GM12891 (cell line): ENCODE measurements at regions not wholly inside any gene's neighbourhood (a gene's known extent, or its start where the extent isn't known, plus 50 kb on each side); places are given as distances from the start of the nearest gene placed in this dataset.

ENCODE experiments used
- DNase-seq: peaks from one replicate; pipeline ENCODE4 v3.0.0; 2011; ENCODE audit warnings: low spot score; ENCODE audit not compliant: insufficient read length
- FAIRE-seq: peaks from 2 replicates; lab custom pipeline; 2011; peaks lifted over from hg19 to GRCh38; lab: Jason Lieb, UNC
- PAX5 ChIP-seq: IDR thresholded peaks from 2 replicates; pipeline ENCODE4 v1.6.1; 2011; ENCODE audit warnings: low read length, moderate library complexity, mild to moderate bottlenecking; ENCODE audit not compliant: insufficient read depth, severe bottlenecking
- POLR2A ChIP-seq: IDR thresholded peaks from 2 replicates; pipeline ENCODE4 v1.6.1; 2011; ENCODE audit warnings: low read depth, low read length, control low read depth
- POLR2AphosphoS5 ChIP-seq: IDR thresholded peaks from 2 replicates; pipeline ENCODE4 v1.6.1; 2011; ENCODE audit warnings: low read depth, low read length, control low read depth
- POU2F2 ChIP-seq: IDR thresholded peaks from 2 replicates; pipeline ENCODE4 v1.6.1; 2011; ENCODE audit warnings: low read depth, mild to moderate bottlenecking, control low read depth, low read length, moderate library complexity
- SPI1 ChIP-seq: IDR thresholded peaks from 2 replicates; pipeline ENCODE4 v1.6.1; 2011; ENCODE audit warnings: low read depth, low read length, control low read depth
- TAF1 ChIP-seq: IDR thresholded peaks from 2 replicates; pipeline ENCODE4 v1.6.1; 2011; ENCODE audit warnings: low read depth, low read length, control low read depth

- TF ChIP-seq TAF1: no peak
- TF ChIP-seq POLR2AphosphoS5: no peak
- no peak for TF ChIP-seq POU2F2
- TF ChIP-seq POLR2A: no peak
- no peak for TF ChIP-seq PAX5
- no peak for TF ChIP-seq SPI1
These were observed 1579.8 kb downstream of the PCDH9 start for GRCh38 chr13:65650321-65650720.

GRCh38 chr13:65642996-65643395 lies 1587.1 kb downstream of the PCDH9 start:
- DNase-seq: no peak
- no peak for FAIRE-seq
- TF ChIP-seq POLR2A (no peak), PAX5 (no peak), POU2F2 (no peak), POLR2AphosphoS5 (no peak)

More at GRCh38 chr13:65650321-65650720, 1579.8 kb downstream of the PCDH9 start:
- FAIRE-seq (no peak), DNase-seq (no peak)

GRCh38 chr13:65642301-65642700 lies 1587.8 kb downstream of the PCDH9 start:
- DNase-seq (no peak), FAIRE-seq (no peak)
- no peak for TF ChIP-seq POU2F2
- no peak for TF ChIP-seq POLR2A
- TF ChIP-seq TAF1: no peak
- TF ChIP-seq SPI1: no peak

GRCh38 chr13:65638572-65639168 lies 1591.5 kb downstream of the PCDH9 start:
- TF ChIP-seq POU2F2 (no peak), PAX5 (peak; percentile 23), SPI1 (no peak), TAF1 (no peak), POLR2A (no peak), POLR2AphosphoS5 (no peak)
- peak; percentile 81 for FAIRE-seq
- no peak for DNase-seq

GRCh38 chr13:65633806-65634205 lies 1596.3 kb downstream of the PCDH9 start:
- no peak for DNase-seq
- FAIRE-seq: no peak
- TF ChIP-seq POU2F2 (no peak), PAX5 (no peak), POLR2A (no peak), TAF1 (no peak), POLR2AphosphoS5 (no peak), SPI1 (no peak)

GRCh38 chr13:65631078-65631477 lies 1599.1 kb downstream of the PCDH9 start:
- no peak for FAIRE-seq
- TF ChIP-seq SPI1: no peak
- no peak for TF ChIP-seq TAF1
- TF ChIP-seq POLR2A: no peak
- no peak for TF ChIP-seq PAX5
- no peak for TF ChIP-seq POLR2AphosphoS5
- TF ChIP-seq POU2F2: no peak
- DNase-seq: no peak

- TF ChIP-seq POU2F2 (no peak), SPI1 (no peak), TAF1 (no peak), POLR2AphosphoS5 (no peak), PAX5 (no peak), POLR2A (no peak)
These were observed 1600.2 kb downstream of the PCDH9 start for GRCh38 chr13:65629926-65630325.

GRCh38 chr13:65623148-65623547 lies 1607.0 kb downstream of the PCDH9 start:
- no peak for FAIRE-seq
- no peak for DNase-seq

More at GRCh38 chr13:65629926-65630325, 1600.2 kb downstream of the PCDH9 start:
- FAIRE-seq (no peak), DNase-seq (no peak)

GRCh38 chr13:65615506-65615905 lies 1614.6 kb downstream of the PCDH9 start:
- FAIRE-seq (no peak), DNase-seq (no peak)
- TF ChIP-seq POLR2AphosphoS5 (no peak), POU2F2 (no peak), PAX5 (no peak), TAF1 (no peak), POLR2A (no peak), SPI1 (no peak)

More at GRCh38 chr13:65623148-65623547, 1607.0 kb downstream of the PCDH9 start:
- no peak for TF ChIP-seq SPI1
- TF ChIP-seq PAX5: no peak
- no peak for TF ChIP-seq POU2F2

- FAIRE-seq (no peak), DNase-seq (no peak)
- TF ChIP-seq TAF1: no peak
- no peak for TF ChIP-seq POU2F2
- TF ChIP-seq SPI1: no peak
- TF ChIP-seq PAX5: no peak
- TF ChIP-seq POLR2AphosphoS5: no peak
- TF ChIP-seq POLR2A: no peak
These were observed 1617.1 kb downstream of the PCDH9 start for GRCh38 chr13:65613004-65613403.
